IMR-90 (cell line): ENCODE measurements at regions not wholly inside any gene's neighbourhood (a gene's known extent, or its start where the extent isn't known, plus 50 kb on each side); places are given as distances from the start of the nearest gene placed in this dataset.
"Not testable (repeated sequence)": the region's sequence is repeated elsewhere in the genome, so short reads cannot be mapped to it uniquely, and the experiment has no call there.

Source experiments
- ATAC-seq: fragments of 200-7000 bp; cut with Tn5 transposase; 2 replicates; pipeline ENCODE4 v1.9.1; 2020; ENCODE audit warnings: low read depth, mild to moderate bottlenecking, moderate library complexity
- BruUV-seq: library from RNA; stranded (reverse); fragments of 400-500 nt; replicated peaks from 2 replicates; lab custom pipeline; 2021; lab: Mats Ljungman, UMichigan
- CTCF ChIA-PET: fragments of 300-600 bp; formaldehyde crosslinking; extraction: SDS; loops from one replicate; lab custom pipeline; 2021; ENCODE audit warnings: antibody characterized with exemption; lab: Yijun Ruan, JAX
- POLR2A ChIA-PET: fragments of 300-600 bp; sonication (Branson Sonifier 250); formaldehyde crosslinking; loops from one replicate; lab custom pipeline; 2022; ENCODE audit warnings: antibody characterized with exemption; ENCODE audit not compliant: unreplicated experiment; lab: Charles Lee
- DNase-seq: peaks from one replicate; pipeline ENCODE4 v3.0.0; 2013
- H2AFZ ChIP-seq: replicated peaks from 2 replicates; pipeline ENCODE3; 2013; ENCODE audit warnings: low read length, mild to moderate bottlenecking; ENCODE audit not compliant: poor library complexity
- H2AK5ac ChIP-seq: 2 replicates; pipeline ENCODE4 v1.6.1; 2013; ENCODE audit warnings: low read depth, low read length, inconsistent platforms
- H2AK9ac ChIP-seq: replicated peaks from 2 replicates; pipeline ENCODE3; 2013; ENCODE audit warnings: mild to moderate bottlenecking, low read depth, low read length, moderate library complexity; ENCODE audit not compliant: poor library complexity
- H2BK120ac ChIP-seq: 2 replicates; pipeline ENCODE4 v1.6.1; 2013; ENCODE audit warnings: low read depth, low read length, inconsistent platforms
- H2BK15ac ChIP-seq: 3 replicates; pipeline ENCODE4 v1.6.1; 2013; ENCODE audit warnings: low read depth, low read length, inconsistent platforms
- H2BK20ac ChIP-seq: 2 replicates; pipeline ENCODE4 v1.6.1; 2013; ENCODE audit warnings: low read depth, mild to moderate bottlenecking, inconsistent platforms, low read length, moderate library complexity
- H2BK5ac ChIP-seq: 2 replicates; pipeline ENCODE4 v1.6.1; 2013; ENCODE audit warnings: mild to moderate bottlenecking, low read depth, low read length, inconsistent platforms; ENCODE audit not compliant: poor library complexity, severe bottlenecking
- H3K14ac ChIP-seq: replicated peaks from 2 replicates; pipeline ENCODE4 v1.6.1; 2013; ENCODE audit warnings: low read depth, low read length, inconsistent platforms
- H3K18ac ChIP-seq: 2 replicates; pipeline ENCODE4 v1.6.1; 2013; ENCODE audit warnings: low read depth, low read length, control low read depth
- H3K23ac ChIP-seq: 2 replicates; pipeline ENCODE4 v1.6.1; 2013; ENCODE audit warnings: low read depth, low read length, inconsistent platforms
- H3K27ac ChIP-seq: 2 replicates; pipeline ENCODE4 v1.5.1; 2013; ENCODE audit warnings: mild to moderate bottlenecking, control low read depth, low read length; ENCODE audit not compliant: insufficient read depth
- H3K27me3 ChIP-seq: 2 replicates; pipeline ENCODE4 v1.6.1; 2013; ENCODE audit warnings: low read length; ENCODE audit not compliant: control insufficient read depth, insufficient read depth
- H3K36me3 ChIP-seq: 2 replicates; pipeline ENCODE4 v1.6.1; 2013; ENCODE audit warnings: low read length, mixed read lengths; ENCODE audit not compliant: control insufficient read depth, insufficient read depth
- H3K4ac ChIP-seq: 2 replicates; pipeline ENCODE4 v1.6.1; 2013; ENCODE audit warnings: low read depth, low read length, inconsistent platforms
- H3K4me1 ChIP-seq: 2 replicates; pipeline ENCODE4 v1.6.1; 2013; ENCODE audit warnings: low read length, mixed read lengths; ENCODE audit not compliant: control insufficient read depth, insufficient read depth
- H3K4me2 ChIP-seq: 2 replicates; pipeline ENCODE4 v1.6.1; 2013; ENCODE audit warnings: low read depth, mild to moderate bottlenecking, control low read depth, low read length, moderate library complexity
- H3K4me3 ChIP-seq: 2 replicates; pipeline ENCODE4 v1.5.1; 2013; ENCODE audit warnings: low read depth, mild to moderate bottlenecking, control low read depth, low read length, moderate library complexity; ENCODE audit not compliant: insufficient read depth
- H3K56ac ChIP-seq: 2 replicates; pipeline ENCODE4 v1.6.1; 2013; ENCODE audit warnings: low read length, inconsistent platforms; ENCODE audit not compliant: insufficient read depth; ENCODE audit errors: extremely low read depth
- H3K79me1 ChIP-seq, 2 experiments: 2 replicates each; pipeline ENCODE4 v1.6.1; 2013; ENCODE audit warnings: low read length in 2 of 2, inconsistent platforms in 1 of 2, low read depth in 1 of 2
- H3K9ac ChIP-seq: 2 replicates; pipeline ENCODE4 v1.6.1; 2013; ENCODE audit warnings: low read depth, low read length, control low read depth
- H3K9me1 ChIP-seq: 2 replicates; pipeline ENCODE4 v1.6.1; 2013; ENCODE audit warnings: low read length, inconsistent platforms; ENCODE audit not compliant: insufficient read depth
- H3K9me3 ChIP-seq: 2 replicates; pipeline ENCODE4 v1.6.1; 2013; ENCODE audit warnings: low read length; ENCODE audit not compliant: control insufficient read depth, insufficient read depth
- H4K20me1 ChIP-seq: 2 replicates; pipeline ENCODE4 v1.6.1; 2013; ENCODE audit warnings: low read length, inconsistent platforms; ENCODE audit not compliant: insufficient read depth
- H4K5ac ChIP-seq: 2 replicates; pipeline ENCODE4 v1.6.1; 2013; ENCODE audit warnings: mild to moderate bottlenecking, low read depth, low read length, control low read depth
- H4K8ac ChIP-seq, 2 experiments: 2 replicates each; pipeline ENCODE4 v1.6.1; 2013; ENCODE audit warnings: low read depth in 2 of 2, low read length in 2 of 2, control low read depth in 1 of 2, inconsistent platforms in 1 of 2
- H4K91ac ChIP-seq: 2 replicates; pipeline ENCODE4 v1.6.1; 2013; ENCODE audit warnings: low read depth, low read length, inconsistent platforms; ENCODE audit not compliant: insufficient read depth
- WGBS, 2 experiments: methylation state at CpG; one replicate each; pipeline versions ENCODE4 v1.1.5 to v1.1.7; 2013; ENCODE audit warnings: missing lambda C conversion rate in 2 of 2; ENCODE audit not compliant: insufficient read length in 1 of 2; ENCODE audit errors: extremely low coverage in 2 of 2; 5-methylcytosine and 5-hydroxymethylcytosine counted together
- dilution Hi-C: fragments of 300-500 bp; cut with HindIII; formaldehyde crosslinking; loops from one replicate; pipeline ENCODE4 v1.14.3; 2018; ENCODE audit warnings: low sequenced_read_pairs; ENCODE audit not compliant: unreplicated experiment
- in situ Hi-C: fragments of 300-500 bp; cut with MboI; formaldehyde crosslinking; loops from 3 replicates; pipeline ENCODE4 v1.14.3; 2019; ENCODE audit warnings: low sequenced_read_pairs, inconsistent platforms, mixed read lengths
- intact Hi-C: fragments of 100-400 bp; cut with micrococcal nuclease; formaldehyde crosslinking; loops from 2 replicates; pipeline ENCODE4 v1.10.0; 2022

GRCh38 chr16:64343820-64344443 lies 777.9 kb downstream of the CDH11 start:
- H3K9me1 ChIP-seq, H2BK20ac ChIP-seq, POLR2A ChIA-PET, H2BK5ac ChIP-seq, H3K14ac ChIP-seq, H3K4me3 ChIP-seq, H3K56ac ChIP-seq, H4K20me1 ChIP-seq, H3K27ac ChIP-seq, H3K9me3 ChIP-seq, H3K4me2 ChIP-seq, H2BK120ac ChIP-seq, BruUV-seq, H3K9ac ChIP-seq, H2AK9ac ChIP-seq, H3K36me3 ChIP-seq, in situ Hi-C loops, H2AFZ ChIP-seq, H4K91ac ChIP-seq, H3K4ac ChIP-seq, H3K23ac ChIP-seq, H4K8ac ChIP-seq, H4K5ac ChIP-seq, DNase-seq, ATAC-seq, H2BK15ac ChIP-seq, H3K4me1 ChIP-seq, intact Hi-C loops, H3K79me1 ChIP-seq, dilution Hi-C loops, H3K18ac ChIP-seq, H3K27me3 ChIP-seq, H2AK5ac ChIP-seq, CTCF ChIA-PET: not testable (repeated sequence)
- WGBS, 2 experiments, result 96% methylated on average over 14 of the region's 47 CpGs; no CpG with 5 or more reads in 1 of the 2 experiments
